ENCODE measurements at regions not wholly inside any gene's neighbourhood (a gene's known extent, or its start where the extent isn't known, plus 50 kb on each side); places are given as distances from the start of the nearest gene placed in this dataset.

GRCh38 chr5:166860426-166860825, 1431.0 kb upstream of the WWC1 start:
- Histone ChIP-seq H3K27ac (no peak overlapping the region), H3K4me3 (no peak overlapping the region), H3K9me3 (no peaks in the 10 kb centered on the region), H3K4me1 (no peaks in the 10 kb centered on the region), H3K36me3 (no peaks in the 10 kb centered on the region), H3K27me3 (no peaks in the 10 kb centered on the region)
- in situ Hi-C loops (cut with MboI; ENCODE audit: low pct_ligation_motif_present in 1 of 4, low pct_unique_long_range_greater_than_20kb in 1 of 4, low sequenced_read_pairs in 3 of 4): no loop called here
- intact Hi-C loops (cut with DNase I; ENCODE audit: low total_unique reads): no loop called here
- no peak for TF ChIP-seq EP300 (IDR thresholded peaks at IDR 0.05; ENCODE audit: low read depth)
- no peak for TF ChIP-seq POLR2AphosphoS5 (IDR thresholded peaks at IDR 0.05)
- no peak for TF ChIP-seq CTCF (IDR thresholded peaks at IDR 0.05)
- no peak for TF ChIP-seq POLR2A (IDR thresholded peaks at IDR 0.05)
- no peak for DNase-seq
- WGBS, 2 donors (ENCODE audit: low coverage in 1 of 2): 47 to 67% methylated on average over 5 of the region's 5 CpGs

GRCh38 chr5:166862581-166862980, 1428.9 kb upstream of the WWC1 start:
- TF ChIP-seq POLR2A (IDR thresholded peaks at IDR 0.05) (no peak), CTCF (IDR thresholded peaks at IDR 0.05) (no peak), EP300 (IDR thresholded peaks at IDR 0.05; ENCODE audit: low read depth) (no peak), POLR2AphosphoS5 (IDR thresholded peaks at IDR 0.05) (no peak)
- in situ Hi-C loops (cut with MboI; ENCODE audit: low pct_ligation_motif_present in 1 of 4, low pct_unique_long_range_greater_than_20kb in 1 of 4, low sequenced_read_pairs in 3 of 4): no loop called here
- Histone ChIP-seq H3K27ac (no peak overlapping the region), H3K4me1 (no peaks in the 10 kb centered on the region), H3K27me3 (no peaks in the 10 kb centered on the region), H3K9me3 (no peaks in the 10 kb centered on the region), H3K36me3 (no peaks in the 10 kb centered on the region), H3K4me3 (no peak overlapping the region)
- DNase-seq: no peak
- WGBS, 2 donors (ENCODE audit: low coverage in 1 of 2): 91 to 93% methylated on average over 5 of the region's 5 CpGs
- intact Hi-C loops (cut with DNase I; ENCODE audit: low total_unique reads): no loop called here

GRCh38 chr5:166865206-166865605, 1426.2 kb upstream of the WWC1 start:
- Histone ChIP-seq H3K27ac (no peak overlapping the region), H3K4me1 (no peaks in the 10 kb centered on the region), H3K36me3 (no peaks in the 10 kb centered on the region), H3K27me3 (no peaks in the 10 kb centered on the region), H3K4me3 (no peak overlapping the region), H3K9me3 (no peaks in the 10 kb centered on the region)
- no peak for TF ChIP-seq POLR2AphosphoS5 (IDR thresholded peaks at IDR 0.05)
- TF ChIP-seq EP300 (IDR thresholded peaks at IDR 0.05; ENCODE audit: low read depth): no peak
- TF ChIP-seq POLR2A (IDR thresholded peaks at IDR 0.05): no peak
- no peak for TF ChIP-seq CTCF (IDR thresholded peaks at IDR 0.05)
- intact Hi-C loops (cut with DNase I; ENCODE audit: low total_unique reads): no loop called here
- DNase-seq: no peak
- in situ Hi-C loops (cut with MboI; ENCODE audit: low pct_ligation_motif_present in 1 of 4, low pct_unique_long_range_greater_than_20kb in 1 of 4, low sequenced_read_pairs in 3 of 4): no loop called here
- 85 to 95% methylated on average over 3 to 6 of the region's 6 CpGs for WGBS, 2 donors (ENCODE audit: low coverage in 1 of 2)

GRCh38 chr5:166880456-166880855, 1411.0 kb upstream of the WWC1 start:
- TF ChIP-seq EP300 (IDR thresholded peaks at IDR 0.05; ENCODE audit: low read depth): no peak
- no peak for TF ChIP-seq POLR2AphosphoS5 (IDR thresholded peaks at IDR 0.05)
- TF ChIP-seq CTCF (IDR thresholded peaks at IDR 0.05): no peak
- no peak for TF ChIP-seq POLR2A (IDR thresholded peaks at IDR 0.05)
- H3K27ac ChIP-seq: no peak overlapping the region
- no peaks in the 10 kb centered on the region for H3K36me3 ChIP-seq
- in situ Hi-C loops (cut with MboI; ENCODE audit: low pct_ligation_motif_present in 1 of 4, low pct_unique_long_range_greater_than_20kb in 1 of 4, low sequenced_read_pairs in 3 of 4) (no loop called here), intact Hi-C loops (cut with DNase I; ENCODE audit: low total_unique reads) (no loop called here)
- no peaks in the 10 kb centered on the region for H3K27me3 ChIP-seq
- 76 to 78% methylated on average over 9 of the region's 9 CpGs for WGBS, 2 donors (ENCODE audit: low coverage in 1 of 2)
- no peaks in the 10 kb centered on the region for H3K4me1 ChIP-seq
- no peak for DNase-seq
- H3K4me3 ChIP-seq: no peak overlapping the region
- H3K9me3 ChIP-seq: no peaks in the 10 kb centered on the region

Data from transverse colon (tissue), 4 donors.